Transverse colon (tissue), 4 donors: ENCODE measurements at regions not wholly inside any gene's neighbourhood (a gene's known extent, or its start where the extent isn't known, plus 50 kb on each side); places are given as distances from the start of the nearest gene placed in this dataset.

Experiments used
- DNase-seq: peaks from one replicate; pipeline ENCODE4 v3.0.0-alpha.2; 2019
- H3K27ac ChIP-seq, 4 donors: fragments of 200-600 bp; sonication (generic); 2 replicates each; pipeline ENCODE4 v1.5.1; 2016 to 2018; ENCODE audit warnings: inconsistent platforms in 4 of 4
- H3K27me3 ChIP-seq: fragments of 200-600 bp; sonication (generic); 2 replicates; pipeline ENCODE4 v1.5.1; 2017; ENCODE audit warnings: inconsistent platforms
- H3K36me3 ChIP-seq, 4 donors: fragments of 200-600 bp; sonication (generic); 2 replicates each; pipeline ENCODE4 v1.5.1; 2017 to 2019; ENCODE audit warnings: inconsistent platforms in 4 of 4
- H3K4me1 ChIP-seq, 4 donors: fragments of 200-600 bp; sonication (generic); 2 replicates each; pipeline ENCODE4 v1.5.1; 2017 to 2020; ENCODE audit warnings: inconsistent platforms in 4 of 4
- H3K4me3 ChIP-seq, 4 donors: fragments of 200-600 bp; sonication (generic); 1 replicate in 1 of 4; 2 replicates in 3 of 4; pipeline versions ENCODE4 v1.5.1 to v1.6.1; 2017 to 2019; ENCODE audit warnings: inconsistent platforms in 4 of 4
- H3K9me3 ChIP-seq, 2 donors: fragments of 200-600 bp; sonication (generic); 2 replicates each; pipeline ENCODE4 v1.5.1; 2017 to 2019; ENCODE audit warnings: inconsistent platforms in 2 of 2
- CTCF ChIP-seq, 5 experiments: fragments of 200-600 bp in 3 of 5; fragments of 450-650 bp in 2 of 5; sonication (generic) in 3 of 5; IDR thresholded peaks; 1 replicate in 2 of 5; 2 replicates in 3 of 5; pipeline ENCODE4 v1.5.1; 2016 to 2017; ENCODE audit warnings: antibody characterized with exemption in 5 of 5, inconsistent platforms in 3 of 5, mild to moderate bottlenecking in 2 of 5, moderate library complexity in 1 of 5
- EP300 ChIP-seq: sonication (generic); formaldehyde crosslinking; IDR thresholded peaks from one replicate; pipeline ENCODE4 v1.6.1; 2017; ENCODE audit warnings: antibody characterized with exemption, low read depth
- POLR2A ChIP-seq: fragments of 450-650 bp; IDR thresholded peaks from one replicate; pipeline ENCODE4 v1.6.1; 2016; ENCODE audit warnings: antibody characterized with exemption, mild to moderate bottlenecking, moderate library complexity
- POLR2AphosphoS5 ChIP-seq, 3 donors: sonication (generic); formaldehyde crosslinking; IDR thresholded peaks; one replicate each; pipeline ENCODE4 v1.6.1; 2016; ENCODE audit warnings: antibody characterized with exemption in 3 of 3
- WGBS, 2 donors: methylation state at CpG; one replicate each; pipeline ENCODE4 v1.1.5; 2018; ENCODE audit warnings: low coverage in 1 of 2; 5-methylcytosine and 5-hydroxymethylcytosine counted together
- in situ Hi-C, 4 donors: fragments of 200-750 bp; cut with MboI; loops; one replicate each; pipeline versions ENCODE4 v1.15.0 to v1.15.1; 2017; ENCODE audit warnings: low sequenced_read_pairs in 3 of 4, low pct_ligation_motif_present in 1 of 4, low pct_unique_long_range_greater_than_20kb in 1 of 4
- intact Hi-C: fragments of 100-400 bp; cut with DNase I; formaldehyde crosslinking; loops from one replicate; pipeline ENCODE4 v1.15.1; 2023; ENCODE audit warnings: low total_unique reads

- H3K4me1 ChIP-seq: no peaks in the 10 kb centered on the region
- no peak for TF ChIP-seq CTCF (IDR thresholded peaks at IDR 0.05)
- no peak for TF ChIP-seq EP300
- TF ChIP-seq POLR2A: no peak
- no peak for TF ChIP-seq POLR2AphosphoS5 (IDR thresholded peaks at IDR 0.05)
- no peaks in the 10 kb centered on the region for H3K36me3 ChIP-seq
- no peak overlapping the region for H3K4me3 ChIP-seq
- in situ Hi-C loops (no loop called here), intact Hi-C loops (no loop called here)
- DNase-seq: no peak
- WGBS, 2 donors: no CpG with 5 or more reads among the region's 6 CpGs
- H3K27me3 ChIP-seq: no peaks in the 10 kb centered on the region
- no peak overlapping the region for H3K27ac ChIP-seq
- no peaks in the 10 kb centered on the region for H3K9me3 ChIP-seq
Observed at GRCh38 chrY:15814241-15814640, 1289.9 kb downstream of the NLGN4Y start.
